ENCODE measurements at regions not wholly inside any gene's neighbourhood (a gene's known extent, or its start where the extent isn't known, plus 50 kb on each side); places are given as distances from the start of the nearest gene placed in this dataset.
A peak's percentile ranks its signal among the peaks of the same experiment; 100 is the strongest.

- no peak for DNase-seq (ENCODE audit: low read depth)
Measured at GRCh38 chr19:30307191-30307974, 64.8 kb upstream of the ZNF536 start.

- no peak for DNase-seq (ENCODE audit: low read depth)
Measured at GRCh38 chr19:30309176-30309575, 63.0 kb upstream of the ZNF536 start.

GRCh38 chr19:30309905-30310601 is 62.1 kb upstream of the ZNF536 start:
- DNase-seq (ENCODE audit: low read depth), result peak; percentile 33

- peak; percentile 39 for DNase-seq (ENCODE audit: low read depth)
Measured at GRCh38 chr19:30310602-30311263, 61.5 kb upstream of the ZNF536 start.

GRCh38 chr19:30311911-30312310 is 60.3 kb upstream of the ZNF536 start:
- DNase-seq (ENCODE audit: low read depth), result no peak

GRCh38 chr19:30312582-30313352 is 59.4 kb upstream of the ZNF536 start:
- no peak for DNase-seq (ENCODE audit: low read depth)

GRCh38 chr19:30313353-30313750 is 58.8 kb upstream of the ZNF536 start:
- no peak for DNase-seq (ENCODE audit: low read depth)

- no peak for DNase-seq (ENCODE audit: low read depth)
Measured at GRCh38 chr19:30314056-30314804, 58.0 kb upstream of the ZNF536 start.

GRCh38 chr19:30314805-30315155 is 57.4 kb upstream of the ZNF536 start:
- no peak for DNase-seq (ENCODE audit: low read depth)

- no peak for DNase-seq (ENCODE audit: low read depth)
Measured at GRCh38 chr19:30315159-30315558, 57.0 kb upstream of the ZNF536 start.

GRCh38 chr19:30316000-30316491 is 56.1 kb upstream of the ZNF536 start:
- no peak for DNase-seq (ENCODE audit: low read depth)

GRCh38 chr19:30316560-30317106 is 55.6 kb upstream of the ZNF536 start:
- DNase-seq (ENCODE audit: low read depth), result no peak

GRCh38 chr19:30317403-30317802 is 54.8 kb upstream of the ZNF536 start:
- DNase-seq (ENCODE audit: low read depth), result no peak

- no peak for DNase-seq (ENCODE audit: low read depth)
Measured at GRCh38 chr19:30318261-30318660, 53.9 kb upstream of the ZNF536 start.

- DNase-seq (ENCODE audit: low read depth), result no peak
Measured at GRCh38 chr19:30318936-30319335, 53.2 kb upstream of the ZNF536 start.

- no peak for DNase-seq (ENCODE audit: low read depth)
Measured at GRCh38 chr19:30319411-30319810, 52.8 kb upstream of the ZNF536 start.

- no peak for DNase-seq (ENCODE audit: low read depth)
Measured at GRCh38 chr19:30319876-30320275, 52.3 kb upstream of the ZNF536 start.

GRCh38 chr19:30320466-30320865 is 51.7 kb upstream of the ZNF536 start:
- no peak for DNase-seq (ENCODE audit: low read depth)

- no peak for DNase-seq (ENCODE audit: low read depth)
Measured at GRCh38 chr19:30320916-30321315, 51.3 kb upstream of the ZNF536 start.
